ENCODE measurements at regions not wholly inside any gene's neighbourhood (a gene's known extent, or its start where the extent isn't known, plus 50 kb on each side); places are given as distances from the start of the nearest gene placed in this dataset.

DNA sequence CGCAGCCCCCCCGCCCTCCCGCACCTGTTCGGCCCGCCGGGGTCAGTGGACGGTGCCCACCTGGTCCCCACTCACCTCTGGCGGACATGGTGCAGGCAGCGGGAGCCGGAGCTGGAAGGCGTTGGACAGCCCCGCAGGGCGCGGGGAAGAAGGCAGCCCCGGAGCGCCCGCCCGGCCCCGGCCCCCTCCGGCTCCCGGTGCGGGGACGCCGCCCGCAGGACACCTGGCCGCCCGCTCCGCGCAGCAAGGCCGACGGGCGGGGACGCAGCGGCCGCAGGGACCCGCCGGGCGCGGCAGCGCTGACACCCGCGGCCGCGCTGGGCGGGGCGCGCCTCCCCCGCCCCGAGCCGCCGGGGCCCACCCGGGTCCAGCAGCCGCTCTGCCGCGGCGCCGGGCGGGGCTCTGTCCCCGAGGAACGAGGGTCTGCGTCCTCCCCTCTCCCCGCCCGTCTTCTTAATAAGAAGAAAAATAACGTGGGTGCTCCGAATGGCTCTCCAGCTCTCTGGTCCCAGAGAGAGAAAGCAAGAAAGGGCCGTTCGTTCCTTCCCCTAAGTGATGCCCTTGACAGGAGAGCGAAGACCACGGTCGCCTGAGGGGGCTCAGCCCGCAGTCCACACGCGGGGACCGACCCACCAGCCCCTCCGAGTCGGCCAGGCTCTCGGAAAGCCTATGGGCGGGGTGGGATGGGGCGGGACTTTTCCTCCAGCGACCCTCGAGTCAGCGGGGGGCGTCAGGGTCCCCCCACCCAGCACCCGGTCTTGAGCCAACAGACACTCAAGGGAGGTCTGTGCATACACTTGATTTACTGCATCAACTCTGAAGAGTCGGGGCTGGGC is 53.4 kb upstream of the FHIP2A start:
- intact Hi-C loops (cut with DNase I), result loop anchor here (5.0 kb wide), 3 partner anchors 54 to 324 kb away; partner anchors contain the start of genes ATRNL1 and FHIP2A
- Histone ChIP-seq H3K9me3 (no peaks in the 10 kb centered on the region), H3K4me3 (peak overlapping the region; percentile 83 to 84), H3K27me3 (no peaks in the 10 kb centered on the region), H3K36me3 (no peaks in the 10 kb centered on the region), H3K27ac (peak overlapping the region; percentile 49 to 51), H3K4me1 (peaks cover 4 to 8% of the 10 kb centered on the region in 2 donors)
- DNase-seq (ENCODE audit: low spot score in 2 of 2), result no peak
- TF ChIP-seq, protein P1, sequence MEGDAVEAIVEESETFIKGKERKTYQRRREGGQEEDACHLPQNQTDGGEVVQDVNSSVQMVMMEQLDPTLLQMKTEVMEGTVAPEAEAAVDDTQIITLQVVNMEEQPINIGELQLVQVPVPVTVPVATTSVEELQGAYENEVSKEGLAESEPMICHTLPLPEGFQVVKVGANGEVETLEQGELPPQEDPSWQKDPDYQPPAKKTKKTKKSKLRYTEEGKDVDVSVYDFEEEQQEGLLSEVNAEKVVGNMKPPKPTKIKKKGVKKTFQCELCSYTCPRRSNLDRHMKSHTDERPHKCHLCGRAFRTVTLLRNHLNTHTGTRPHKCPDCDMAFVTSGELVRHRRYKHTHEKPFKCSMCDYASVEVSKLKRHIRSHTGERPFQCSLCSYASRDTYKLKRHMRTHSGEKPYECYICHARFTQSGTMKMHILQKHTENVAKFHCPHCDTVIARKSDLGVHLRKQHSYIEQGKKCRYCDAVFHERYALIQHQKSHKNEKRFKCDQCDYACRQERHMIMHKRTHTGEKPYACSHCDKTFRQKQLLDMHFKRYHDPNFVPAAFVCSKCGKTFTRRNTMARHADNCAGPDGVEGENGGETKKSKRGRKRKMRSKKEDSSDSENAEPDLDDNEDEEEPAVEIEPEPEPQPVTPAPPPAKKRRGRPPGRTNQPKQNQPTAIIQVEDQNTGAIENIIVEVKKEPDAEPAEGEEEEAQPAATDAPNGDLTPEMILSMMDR (IDR thresholded peaks at IDR 0.05), result no peak

DNA sequence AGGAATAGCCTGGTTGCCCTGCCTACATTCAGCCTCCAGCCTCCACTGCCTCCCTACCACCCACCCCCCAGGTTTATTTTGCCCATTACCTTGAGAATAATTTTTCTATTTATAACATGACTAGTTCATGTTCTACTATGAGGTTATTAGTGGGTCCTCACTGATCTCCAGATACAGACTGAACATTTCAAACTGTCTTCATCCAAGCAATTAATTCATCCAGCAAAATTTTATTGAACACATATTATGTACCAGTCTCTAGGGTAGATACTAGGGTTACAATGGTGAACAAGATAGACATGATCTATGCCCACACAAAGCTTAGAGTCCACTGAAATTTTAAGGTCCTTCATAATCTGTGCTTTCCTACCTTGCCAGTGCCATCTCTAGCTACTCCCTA is 51.6 kb upstream of the FHIP2A start:
- Histone ChIP-seq H3K4me1 (peaks cover 4 to 8% of the 10 kb centered on the region in 2 donors), H3K27me3 (no peaks in the 10 kb centered on the region), H3K4me3 (no peak overlapping the region), H3K9me3 (no peaks in the 10 kb centered on the region), H3K27ac (no peak overlapping the region), H3K36me3 (no peaks in the 10 kb centered on the region)
- TF ChIP-seq, protein P1 (IDR thresholded peaks at IDR 0.05), result no peak
- DNase-seq (ENCODE audit: low spot score in 2 of 2), result no peak
- intact Hi-C loops (cut with DNase I), result no loop called here

DNA sequence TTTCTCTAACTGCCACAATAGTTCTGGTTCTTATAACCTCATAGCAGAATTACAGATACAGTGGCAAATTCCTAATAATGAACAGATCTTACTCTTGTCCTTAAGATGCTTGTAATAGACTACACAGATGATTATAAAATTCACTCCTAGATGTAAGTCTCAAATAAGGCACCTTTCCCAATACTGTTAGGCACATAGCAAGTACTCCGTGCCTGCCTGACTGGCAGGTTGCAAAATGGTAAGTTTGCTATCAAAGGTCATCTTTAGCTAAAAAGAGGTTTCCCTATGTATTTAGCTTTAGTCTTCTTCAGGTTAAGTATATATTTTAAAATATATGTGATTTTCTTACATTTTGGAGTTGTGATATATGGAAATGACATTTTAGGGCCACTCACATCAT is 50.4 kb upstream of the FHIP2A start:
- intact Hi-C loops (cut with DNase I), result no loop called here
- H3K4me3 ChIP-seq, result no peak overlapping the region
- no peaks in the 10 kb centered on the region for H3K27me3 ChIP-seq
- no peaks in the 10 kb centered on the region for H3K36me3 ChIP-seq
- no peak overlapping the region for H3K27ac ChIP-seq
- no peaks in the 10 kb centered on the region for H3K9me3 ChIP-seq
- peaks cover 4 to 8% of the 10 kb centered on the region in 2 donors for H3K4me1 ChIP-seq
- no peak for DNase-seq (ENCODE audit: low spot score in 2 of 2)
- TF ChIP-seq, protein P1 (IDR thresholded peaks at IDR 0.05), result no peak

DNA sequence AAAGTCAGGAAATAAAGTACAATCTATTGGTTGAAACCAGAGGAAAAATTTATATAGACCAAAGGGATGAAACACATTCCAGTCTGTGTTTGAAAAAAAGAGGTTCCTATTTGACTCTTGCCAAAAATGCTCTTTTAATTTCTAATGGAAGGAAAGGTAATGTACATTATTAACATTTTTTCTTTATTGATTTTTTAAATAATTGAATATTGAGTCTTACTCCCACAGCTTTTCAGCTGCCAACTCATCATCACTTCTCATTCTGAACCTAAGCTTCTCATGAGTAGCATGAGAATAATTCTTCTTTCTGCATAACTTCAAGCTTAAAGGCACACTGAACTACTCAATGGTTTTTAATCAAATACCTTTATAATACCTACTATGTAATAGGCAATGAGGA is 49.8 kb upstream of the FHIP2A start:
- H3K4me3 ChIP-seq, result no peak overlapping the region

More for the DNA sequence above, 49.8 kb upstream of the FHIP2A start:
- Histone ChIP-seq H3K27me3 (no peaks in the 10 kb centered on the region), H3K36me3 (no peaks in the 10 kb centered on the region), H3K4me1 (peaks cover 4 to 8% of the 10 kb centered on the region in 2 donors), H3K9me3 (no peaks in the 10 kb centered on the region), H3K27ac (no peak overlapping the region)
- TF ChIP-seq, protein P1 (IDR thresholded peaks at IDR 0.05), result no peak
- intact Hi-C loops (cut with DNase I), result no loop called here
- no peak for DNase-seq (ENCODE audit: low spot score in 2 of 2)
